GM19395 (cell line): ENCODE measurements at regions not wholly inside any gene's neighbourhood (a gene's known extent, or its start where the extent isn't known, plus 50 kb on each side); places are given as distances from the start of the nearest gene placed in this dataset.
A peak's percentile ranks its signal among the peaks of the same experiment; 100 is the strongest.

Experiments used
- ATAC-seq: cut with Tn5 transposase; IDR thresholded peaks from one replicate; pipeline ENCODE4 v1.9.1; 2021; ENCODE audit warnings: mild to moderate bottlenecking, moderate library complexity; ENCODE audit not compliant: unreplicated experiment

DNA sequence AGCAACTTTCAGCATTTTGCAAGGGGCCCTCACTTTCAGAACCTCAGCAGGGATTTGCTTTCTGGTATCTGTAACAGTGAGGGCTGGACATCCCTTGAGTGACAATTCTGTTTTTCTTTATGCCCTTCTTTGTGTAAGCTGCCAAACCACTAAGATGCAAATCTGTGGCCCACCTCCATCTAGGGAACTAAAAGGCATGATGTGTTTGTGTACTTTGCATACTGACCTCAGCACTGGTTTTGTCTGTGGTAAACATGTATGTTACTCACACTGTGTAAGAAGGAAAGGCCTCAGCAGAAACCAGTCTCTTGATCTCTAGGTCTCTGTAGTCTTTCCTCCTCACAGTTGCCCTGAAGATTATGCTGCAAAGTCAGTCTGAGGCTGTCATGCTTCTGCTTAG is 396.6 kb upstream of the DYNLRB2 start:
- peak; percentile 99 for ATAC-seq

DNA sequence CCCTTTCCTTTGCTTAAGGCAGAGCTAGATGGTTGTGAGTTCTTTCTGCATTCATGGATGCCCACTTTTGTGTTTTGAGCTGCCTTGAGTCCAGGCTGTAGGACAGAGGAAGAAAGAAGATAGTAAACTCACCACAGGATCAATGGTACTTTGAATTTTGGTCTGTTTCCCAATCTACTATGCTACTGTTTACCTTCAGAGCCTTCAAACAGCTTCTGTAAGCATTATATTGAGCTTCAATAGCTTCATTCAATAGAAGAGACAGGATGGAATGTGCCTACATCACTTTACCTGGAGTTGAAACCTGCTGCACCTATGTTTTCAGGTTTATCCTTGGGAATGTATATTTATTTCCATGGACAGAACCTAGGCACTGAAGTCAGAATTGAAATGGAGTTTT is 397.9 kb upstream of the DYNLRB2 start:
- ATAC-seq = no peak

DNA sequence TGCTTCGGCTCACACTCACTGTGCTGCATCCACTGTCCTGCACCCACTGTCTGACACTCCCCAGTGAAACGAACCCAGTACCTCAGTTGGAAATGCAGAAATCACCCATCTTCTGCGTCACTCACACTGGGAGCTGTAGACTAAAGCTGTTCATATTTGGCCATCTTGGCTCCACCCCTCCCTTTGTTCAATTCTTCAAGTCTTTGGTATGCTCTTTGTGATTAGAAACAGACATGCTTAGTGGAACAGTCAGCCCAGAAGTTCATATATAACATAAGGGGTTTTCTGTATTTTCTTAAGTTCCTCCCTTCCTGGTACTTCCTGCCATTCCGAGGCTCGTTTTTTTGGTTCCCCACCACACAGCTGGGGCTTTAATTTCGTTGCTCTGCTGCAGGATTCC is 398.5 kb upstream of the DYNLRB2 start:
- no peak for ATAC-seq

DNA sequence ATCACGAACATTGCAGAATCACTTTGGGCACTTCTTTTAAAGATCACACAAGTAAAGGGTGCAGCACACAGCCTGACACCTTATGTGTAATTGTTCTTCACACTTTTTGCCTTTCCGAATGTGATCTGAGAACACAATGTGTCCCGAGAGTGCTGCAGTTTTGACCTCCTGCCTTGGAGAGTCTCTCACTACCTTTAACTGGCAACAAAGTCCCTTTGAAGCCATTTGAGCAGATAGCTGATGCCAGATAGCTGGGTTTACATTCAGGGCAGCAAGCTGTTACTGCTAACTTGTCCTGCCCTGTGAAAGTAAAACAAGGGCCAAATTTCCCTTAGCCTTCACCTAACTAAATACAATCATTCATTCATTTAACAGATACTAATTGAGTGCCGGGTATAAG is 411.0 kb upstream of the DYNLRB2 start:
- ATAC-seq = no peak

DNA sequence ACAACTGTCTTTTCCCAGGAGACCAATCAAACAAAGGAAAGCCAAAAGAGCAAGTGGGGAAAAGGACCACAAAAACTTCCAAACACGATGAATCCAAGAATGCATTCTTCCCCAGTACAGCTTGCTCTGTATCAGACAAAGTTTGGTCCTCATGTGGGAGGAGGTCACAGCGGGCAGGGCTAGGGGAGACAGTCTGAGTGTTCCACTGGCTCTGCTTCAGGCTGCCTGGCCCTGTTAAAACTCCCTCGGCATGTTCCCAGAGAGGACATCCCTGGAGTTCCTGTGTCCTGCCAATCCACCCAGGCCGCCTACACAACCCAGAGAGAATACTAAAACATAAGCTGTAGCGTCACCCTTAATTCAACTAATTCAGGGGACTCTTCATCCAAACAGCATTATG is 415.1 kb upstream of the DYNLRB2 start:
- ATAC-seq = no peak

DNA sequence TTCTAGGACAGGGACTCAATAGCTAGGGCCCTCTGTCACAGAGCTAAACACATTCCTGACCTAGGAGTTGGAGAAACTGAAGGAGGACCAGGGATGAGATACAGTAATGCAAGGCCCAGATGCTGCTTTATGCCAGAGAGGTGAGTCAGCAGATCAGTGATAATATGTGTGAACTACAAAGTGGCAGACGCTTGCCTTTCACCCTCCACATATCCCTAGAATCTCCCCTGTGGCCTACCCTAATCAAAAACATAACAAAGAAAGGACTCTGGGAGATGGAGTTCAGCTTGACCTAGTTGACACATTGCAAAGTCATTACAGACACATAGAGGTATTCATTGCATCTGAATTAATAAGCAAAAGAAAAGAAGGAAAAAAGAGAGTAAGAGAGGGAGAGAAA is 417.6 kb upstream of the DYNLRB2 start:
- no peak for ATAC-seq

DNA sequence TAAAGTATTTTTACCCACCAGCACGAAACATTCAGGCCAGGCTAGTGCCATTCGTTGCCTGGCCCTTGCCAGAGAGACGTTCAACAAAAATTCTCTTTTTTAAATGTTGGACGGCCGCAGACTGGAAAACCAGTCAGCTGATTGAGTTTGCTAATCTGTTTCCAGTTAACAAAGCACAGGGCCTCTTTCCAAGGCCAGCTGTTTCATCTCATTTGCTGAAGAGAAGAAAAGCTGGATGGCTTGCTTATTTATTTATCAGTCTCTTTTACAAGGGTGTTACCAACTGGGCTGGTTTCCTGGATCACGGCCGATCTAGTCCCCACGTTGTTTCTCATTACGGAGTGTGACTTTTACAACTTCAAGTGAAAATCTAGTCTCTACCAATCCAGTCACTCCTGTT is 418.7 kb upstream of the DYNLRB2 start:
- ATAC-seq = no peak

DNA sequence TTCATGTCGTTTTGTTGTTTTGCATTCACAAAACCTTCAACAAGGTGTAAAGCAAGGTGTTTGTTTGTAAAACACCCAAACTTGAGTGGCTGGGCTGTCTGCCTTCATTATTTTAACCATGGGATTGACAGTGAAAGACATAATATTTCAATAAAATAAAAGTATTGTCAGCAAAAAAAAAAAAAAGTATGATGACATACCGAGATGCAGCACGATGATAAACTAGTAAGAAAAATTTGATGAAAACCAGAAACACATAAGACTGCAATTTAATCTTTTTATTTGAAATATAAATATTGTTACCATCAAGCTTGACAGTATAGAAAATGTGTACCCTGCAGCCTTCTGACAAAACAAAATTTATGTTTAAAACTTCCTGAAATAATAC is 419.3 kb upstream of the DYNLRB2 start:
- ATAC-seq = no peak

DNA sequence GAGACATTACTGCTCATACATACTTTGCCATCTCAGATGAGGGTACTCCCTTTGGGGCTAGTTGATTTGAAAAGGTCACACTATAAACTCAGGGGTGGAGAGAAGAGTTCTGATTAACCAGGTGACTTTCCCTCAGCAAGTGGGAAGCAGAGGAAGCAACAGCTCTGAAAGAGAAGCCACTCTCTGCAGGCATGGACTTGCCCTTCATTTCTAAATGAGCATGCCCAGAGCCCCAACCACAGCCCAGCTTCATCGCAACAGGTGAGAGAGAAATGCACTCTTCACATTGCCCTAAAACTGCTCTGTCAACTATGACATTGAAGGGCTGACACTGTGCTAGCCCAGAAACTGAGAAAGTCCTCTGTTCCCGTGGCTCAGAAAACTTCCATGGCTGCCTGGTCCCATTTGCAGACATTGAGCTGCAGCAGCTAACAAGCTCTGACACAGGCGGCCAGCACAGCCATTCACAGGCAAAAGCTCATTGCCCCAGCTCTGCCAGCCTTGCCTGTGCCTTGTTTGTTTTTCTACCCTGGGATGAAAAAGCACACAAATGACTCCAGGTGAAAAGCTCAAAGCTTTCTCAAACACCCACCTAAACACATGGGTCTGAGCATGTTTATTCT is 419.8 kb upstream of the DYNLRB2 start:
- ATAC-seq = no peak

DNA sequence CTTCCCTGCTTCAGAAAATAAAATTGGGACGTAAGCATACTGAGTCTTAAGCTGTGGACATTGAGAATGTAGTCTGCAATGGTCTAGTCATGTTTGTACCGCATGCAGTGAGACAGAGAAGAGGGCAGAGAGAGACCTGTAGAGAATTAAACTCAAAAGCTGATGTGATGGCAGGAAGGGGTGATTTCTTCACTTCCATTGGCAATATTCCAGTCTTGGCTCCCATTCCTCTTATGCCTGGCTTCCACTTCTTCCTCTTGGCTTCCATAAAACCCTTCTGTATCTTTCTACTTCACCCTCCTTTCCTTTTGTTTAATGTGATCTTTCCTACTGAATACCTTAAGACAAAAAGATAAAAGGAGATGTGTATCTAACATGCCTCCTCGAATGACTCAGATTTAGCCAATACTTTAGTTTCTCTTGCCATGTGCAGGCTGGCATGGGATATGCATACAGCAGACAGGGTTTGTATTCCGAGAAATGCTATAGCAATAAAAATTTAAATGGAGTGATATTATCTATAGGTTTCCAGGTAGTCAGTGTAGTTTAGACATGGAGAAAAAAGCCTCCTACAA is 423.1 kb upstream of the DYNLRB2 start:
- no peak for ATAC-seq

DNA sequence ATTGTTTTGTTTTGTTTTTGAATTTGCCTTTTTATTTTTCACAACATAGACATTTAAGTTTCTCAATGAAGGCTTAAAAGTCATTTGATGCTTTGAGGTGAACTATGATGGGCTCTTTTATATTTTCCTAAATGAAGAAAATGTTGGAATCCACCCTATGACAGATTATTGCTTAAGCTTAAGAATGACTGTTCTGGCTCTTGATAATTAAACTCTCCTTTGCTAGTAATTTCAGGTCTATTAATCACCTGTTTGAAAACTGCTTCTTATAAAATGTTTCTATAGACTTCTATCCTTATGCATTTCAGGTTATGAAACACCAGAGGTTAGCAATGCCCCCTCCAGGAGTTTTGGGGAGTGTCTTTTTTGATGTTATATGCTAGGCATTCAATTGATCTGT is 424.1 kb upstream of the DYNLRB2 start:
- ATAC-seq = no peak

DNA sequence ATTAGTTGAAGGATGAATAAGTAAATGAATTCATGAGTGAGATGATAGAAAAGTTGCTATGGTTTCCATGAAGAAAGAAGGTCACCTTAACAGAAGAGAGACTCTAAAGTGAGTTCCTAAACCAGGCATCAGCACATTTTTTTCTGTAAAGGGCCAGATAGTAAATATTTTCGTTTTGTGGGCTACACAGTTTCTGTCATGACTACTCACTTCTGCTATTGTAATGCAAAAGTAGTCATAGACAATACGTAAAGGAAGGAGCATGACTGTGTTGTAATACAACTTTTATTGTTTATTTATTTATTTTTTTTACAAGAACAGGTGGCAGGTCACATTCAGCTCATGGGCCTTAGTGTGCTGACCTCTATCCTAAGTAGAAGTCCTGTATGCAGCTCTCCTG is 426.1 kb upstream of the DYNLRB2 start:
- ATAC-seq = peak; percentile 71

DNA sequence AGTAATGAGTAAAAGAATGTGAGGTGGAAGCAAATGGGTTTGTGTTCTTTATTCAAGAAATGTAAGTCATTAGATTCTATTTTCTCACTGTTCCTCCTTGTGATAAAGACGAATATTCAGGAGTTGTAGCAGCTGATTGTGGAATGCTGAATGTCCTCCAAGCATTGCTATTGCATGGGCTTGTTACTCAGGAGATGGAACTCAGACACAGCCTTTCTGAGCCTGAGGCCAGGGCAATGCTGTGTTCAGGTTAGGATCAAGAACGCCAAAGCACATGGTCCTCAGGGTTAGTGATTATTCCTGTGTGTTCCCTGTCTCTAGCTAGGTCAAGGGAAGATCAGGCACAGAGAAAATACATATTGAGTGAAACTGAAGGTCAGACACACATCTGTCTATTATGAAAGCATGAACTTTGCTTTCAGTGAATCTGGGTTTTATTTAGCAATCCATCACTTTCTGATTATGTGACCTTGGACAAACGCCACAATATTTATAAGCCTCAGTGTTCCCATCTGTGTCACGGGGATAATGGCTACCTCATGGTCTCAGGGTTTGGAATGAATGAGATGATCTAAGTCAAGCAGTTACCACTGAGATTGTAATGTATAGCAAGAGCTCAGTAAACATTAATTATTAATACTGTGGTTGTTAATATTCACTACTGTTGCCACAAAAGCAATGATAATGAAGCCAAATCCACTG is 426.8 kb upstream of the DYNLRB2 start:
- no peak for ATAC-seq

DNA sequence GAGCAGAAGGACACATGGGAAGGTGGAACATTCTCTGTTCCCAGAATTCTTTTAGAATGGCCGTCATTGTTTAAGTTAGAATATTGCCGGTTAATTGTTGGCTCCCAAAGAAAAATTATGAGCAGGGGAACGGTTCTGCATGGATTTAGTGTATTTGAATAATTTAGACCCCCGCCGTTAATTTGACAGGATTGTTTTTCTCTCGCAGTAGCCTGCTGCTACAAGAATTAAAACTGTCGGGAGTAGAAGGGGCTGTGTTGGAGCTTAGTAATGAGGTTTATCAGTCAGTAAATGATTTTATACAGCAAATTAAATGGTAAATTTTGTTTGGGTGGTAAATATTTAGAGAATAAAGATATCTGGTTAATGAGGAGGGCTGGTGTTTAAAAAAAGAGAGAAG is 431.2 kb upstream of the DYNLRB2 start:
- no peak for ATAC-seq

DNA sequence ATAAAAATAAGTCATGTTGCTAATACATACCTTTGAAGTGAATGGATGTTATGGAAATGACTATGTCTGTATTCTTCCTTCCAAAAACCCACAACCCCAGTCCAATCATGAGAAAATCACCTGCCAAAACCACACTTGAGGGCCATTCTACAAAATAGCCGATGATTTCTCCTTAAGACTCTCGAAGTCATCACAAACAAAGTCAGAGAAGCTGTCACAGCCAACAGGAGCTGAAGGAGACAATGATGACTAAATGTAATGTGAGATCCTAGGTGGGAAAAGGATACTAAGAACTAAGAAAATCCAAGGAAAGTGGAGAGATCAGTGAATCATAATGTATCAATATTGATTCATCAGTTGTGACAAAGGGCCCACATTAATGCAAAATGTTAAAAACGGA is 432.9 kb upstream of the DYNLRB2 start:
- no peak for ATAC-seq

DNA sequence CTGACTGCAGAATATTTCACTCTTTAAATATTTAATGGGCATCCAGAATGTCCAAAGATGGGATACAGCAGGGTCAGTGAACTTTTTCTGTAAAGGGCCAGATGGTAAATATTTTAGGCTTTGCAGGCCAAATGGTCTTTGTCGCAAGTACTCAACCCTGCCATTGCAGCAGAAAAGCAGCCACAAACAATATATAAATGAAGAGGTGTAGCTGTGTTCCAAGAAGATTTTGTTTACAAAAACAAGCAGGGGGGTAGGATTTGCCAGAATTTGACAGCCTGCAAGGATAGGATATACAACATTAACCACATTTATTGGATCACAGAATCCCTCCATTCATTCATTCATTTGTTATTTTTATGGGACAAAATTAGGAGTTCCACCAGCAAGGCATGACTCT is 435.0 kb upstream of the DYNLRB2 start:
- no peak for ATAC-seq

DNA sequence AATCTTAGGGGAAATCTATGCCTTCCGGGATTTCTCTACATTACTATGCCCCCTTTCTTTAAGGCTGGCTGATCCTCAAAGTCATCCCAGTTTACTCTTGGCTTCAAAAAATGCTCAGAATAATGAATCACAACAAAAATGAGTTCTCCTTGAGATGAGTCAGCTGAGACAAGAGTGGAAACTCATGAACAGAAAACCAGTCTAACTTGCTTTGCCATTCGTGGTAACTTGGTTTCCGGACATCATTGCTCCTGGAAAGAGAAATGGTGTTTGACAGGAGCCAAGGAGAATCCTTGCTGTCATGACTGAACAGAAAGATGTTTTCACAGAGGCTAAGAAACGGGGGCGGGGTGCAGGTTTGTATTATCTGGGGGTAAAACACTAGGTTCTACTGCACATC is 435.6 kb upstream of the DYNLRB2 start:
- no peak for ATAC-seq

DNA sequence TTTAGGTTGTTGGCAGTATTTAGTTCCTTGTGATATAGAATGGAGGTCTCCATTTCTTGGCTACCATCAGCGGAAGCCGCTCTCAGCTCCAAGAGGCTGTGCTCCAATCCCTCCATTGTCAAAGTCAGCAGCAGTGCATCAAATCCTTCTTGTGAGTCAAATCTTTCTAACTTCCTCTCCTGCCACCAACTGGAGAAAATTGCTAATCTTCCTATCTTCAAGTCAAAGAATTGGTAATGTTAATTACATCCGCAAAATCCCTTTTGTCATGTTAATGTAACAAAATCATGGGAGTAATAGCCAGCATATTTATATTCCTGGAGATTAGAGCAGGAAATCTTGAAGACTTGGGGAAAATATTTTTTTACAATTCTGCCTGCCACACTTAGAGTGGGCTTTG is 436.4 kb upstream of the DYNLRB2 start:
- no peak for ATAC-seq

DNA sequence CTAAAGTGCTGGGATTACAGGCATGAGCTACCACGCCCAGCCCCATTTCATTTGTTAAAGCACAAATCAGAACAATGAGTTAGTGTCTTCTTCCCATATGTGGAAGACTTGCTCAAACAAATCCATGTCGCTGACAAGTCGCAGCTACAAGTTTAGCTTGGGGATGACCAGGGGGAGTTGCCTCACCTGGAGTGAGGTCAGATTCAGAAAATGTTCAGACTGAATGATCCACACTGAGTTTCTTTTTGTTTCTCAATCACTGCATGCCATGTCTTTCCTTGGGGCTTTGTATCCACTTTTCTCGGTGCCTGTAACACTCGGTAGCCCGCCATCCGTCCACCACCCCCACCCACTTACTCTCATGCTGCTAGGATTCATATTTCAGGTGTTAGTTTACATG is 437.3 kb upstream of the DYNLRB2 start:
- no peak for ATAC-seq

DNA sequence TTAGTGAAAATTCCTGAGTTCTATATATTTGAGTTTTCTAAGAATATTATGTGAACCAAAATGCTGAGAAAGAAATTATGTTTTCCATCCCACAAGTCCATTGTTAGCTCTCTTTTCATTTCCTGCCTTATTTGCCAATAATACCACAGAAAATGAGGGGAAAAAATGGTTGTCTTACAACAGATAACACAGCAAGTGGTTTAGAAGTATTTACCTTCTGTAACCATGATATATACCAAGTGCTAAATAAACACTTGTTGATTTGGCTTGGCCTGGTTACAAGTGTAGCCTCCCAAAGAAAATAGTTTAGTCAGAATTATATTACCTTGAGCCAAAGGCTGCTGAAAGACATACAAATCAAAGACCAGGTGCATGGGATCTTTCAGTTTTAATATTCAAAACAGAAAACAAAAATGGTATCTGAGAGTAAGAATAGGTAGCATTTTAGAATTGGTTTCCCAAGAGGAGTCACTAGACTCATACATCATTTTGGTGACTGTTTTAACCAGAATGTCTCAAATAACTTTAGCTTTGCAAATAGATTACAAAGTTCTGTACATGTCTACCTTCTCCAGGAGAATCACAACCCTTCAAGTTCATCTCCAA is 439.8 kb upstream of the DYNLRB2 start:
- peak; percentile 54 for ATAC-seq

DNA sequence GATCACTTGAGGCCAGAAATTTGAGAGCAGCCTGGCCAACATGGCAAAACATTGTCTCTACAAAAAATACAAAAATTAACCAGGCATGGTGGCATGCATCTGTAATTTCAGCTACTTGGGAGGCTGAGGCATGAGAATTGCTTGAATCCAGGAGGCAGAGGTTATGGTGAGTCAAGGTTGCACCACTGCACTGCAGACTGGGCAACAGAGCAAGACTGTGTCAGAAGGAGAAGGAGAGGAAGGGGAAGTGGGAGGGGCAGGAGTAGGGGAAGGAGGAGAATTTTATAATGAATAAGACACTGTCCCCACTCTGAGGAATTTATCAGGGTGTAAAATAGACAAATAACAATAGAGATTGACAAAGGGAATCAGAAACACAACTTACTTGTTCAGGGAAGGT is 440.6 kb upstream of the DYNLRB2 start:
- no peak for ATAC-seq

DNA sequence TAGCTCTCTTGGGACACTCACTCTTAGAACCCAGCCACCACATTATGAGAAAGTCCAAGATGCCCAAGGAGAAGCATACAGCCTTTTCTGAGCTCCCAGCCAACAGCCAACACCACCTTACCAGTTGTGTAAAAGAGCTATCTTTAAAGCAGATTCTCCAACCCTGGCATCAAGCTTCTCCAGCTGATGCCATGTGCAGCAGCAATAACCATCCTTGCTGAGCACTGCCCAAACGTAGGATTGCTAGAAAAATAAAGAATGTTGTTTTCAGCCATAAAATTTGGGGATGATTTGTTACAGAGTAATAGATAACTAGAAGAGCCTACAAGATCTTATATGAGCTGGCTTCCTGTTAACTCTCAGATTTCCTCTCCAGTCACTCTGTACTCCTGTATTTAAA is 443.7 kb upstream of the DYNLRB2 start:
- no peak for ATAC-seq
